Nephron (organoid): ENCODE measurements at regions not wholly inside any gene's neighbourhood (a gene's known extent, or its start where the extent isn't known, plus 50 kb on each side); places are given as distances from the start of the nearest gene placed in this dataset.
A peak's percentile ranks its signal among the peaks of the same experiment; 100 is the strongest.

Experiments
- H3K27ac Mint-ChIP-seq, 3 experiments: 2 replicates each; pipeline ENCODE4 v1.8.0; 2020; ENCODE audit warnings: mixed read lengths in 3 of 3, mild to moderate bottlenecking in 2 of 3, moderate library complexity in 1 of 3
- H3K27me3 Mint-ChIP-seq: 2 replicates; pipeline ENCODE4 v1.8.0; 2021; ENCODE audit warnings: low read depth, mild to moderate bottlenecking, moderate library complexity, mixed read lengths
- H3K36me3 Mint-ChIP-seq: 2 replicates; pipeline ENCODE4 v1.8.0; 2020; ENCODE audit warnings: low read depth, mixed read lengths
- H3K4me1 Mint-ChIP-seq: 2 replicates; pipeline ENCODE4 v1.8.0; 2020; ENCODE audit warnings: mixed read lengths
- H3K4me3 Mint-ChIP-seq, 3 experiments: 2 replicates each; pipeline ENCODE4 v1.8.0; 2020; ENCODE audit warnings: mild to moderate bottlenecking in 3 of 3, mixed read lengths in 3 of 3, moderate library complexity in 2 of 3
- H3K9me3 Mint-ChIP-seq: 2 replicates; pipeline ENCODE4 v1.8.0; 2020; ENCODE audit warnings: mixed read lengths
- CTCF ChIP-seq, 3 experiments: fragments of 200-600 bp; sonication (generic); IDR thresholded peaks; one replicate each; pipeline ENCODE4 v1.5.0; 2021; ENCODE audit warnings: antibody characterized with exemption in 3 of 3; ENCODE audit not compliant: unreplicated experiment in 3 of 3

GRCh38 chr7:142560166-142560565 lies 189.1 kb upstream of the PRSS1 start:
- Mint-ChIP-seq H3K27me3 (peaks cover 6% of the 10 kb centered on the region), H3K4me1 (no peaks in the 10 kb centered on the region), H3K36me3 (no peaks in the 10 kb centered on the region), H3K27ac (no peak overlapping the region), H3K9me3 (no peaks in the 10 kb centered on the region), H3K4me3 (no peak overlapping the region)
- TF ChIP-seq CTCF (IDR thresholded peaks at IDR 0.05; ENCODE audit: unreplicated experiment in 3 of 3) = no peak

GRCh38 chr7:142557971-142558582 lies 191.2 kb upstream of the PRSS1 start:
- peaks cover 6% of the 10 kb centered on the region for H3K27me3 Mint-ChIP-seq
- no peaks in the 10 kb centered on the region for H3K36me3 Mint-ChIP-seq
- no peaks in the 10 kb centered on the region for H3K9me3 Mint-ChIP-seq
- H3K27ac Mint-ChIP-seq = no peak overlapping the region
- TF ChIP-seq CTCF (IDR thresholded peaks at IDR 0.05; ENCODE audit: unreplicated experiment in 3 of 3) = peak in 2 of 3 experiments; percentile 39 to 43
- no peaks in the 10 kb centered on the region for H3K4me1 Mint-ChIP-seq
- no peak overlapping the region for H3K4me3 Mint-ChIP-seq

- no peak overlapping the region for H3K4me3 Mint-ChIP-seq
- no peaks in the 10 kb centered on the region for H3K36me3 Mint-ChIP-seq
- H3K27me3 Mint-ChIP-seq = peaks cover 6% of the 10 kb centered on the region
- no peaks in the 10 kb centered on the region for H3K9me3 Mint-ChIP-seq
- H3K27ac Mint-ChIP-seq = no peak overlapping the region
- TF ChIP-seq CTCF (IDR thresholded peaks at IDR 0.05; ENCODE audit: unreplicated experiment in 3 of 3) = no peak
- H3K4me1 Mint-ChIP-seq = no peaks in the 10 kb centered on the region
Measured at GRCh38 chr7:142556740-142557139, 192.5 kb upstream of the PRSS1 start.

GRCh38 chr7:142554560-142555532 lies 194.4 kb upstream of the PRSS1 start:
- no peaks in the 10 kb centered on the region for H3K9me3 Mint-ChIP-seq
- no peaks in the 10 kb centered on the region for H3K4me1 Mint-ChIP-seq
- H3K27ac Mint-ChIP-seq = no peak overlapping the region
- H3K36me3 Mint-ChIP-seq = no peaks in the 10 kb centered on the region
- H3K4me3 Mint-ChIP-seq = no peak overlapping the region
- no peak for TF ChIP-seq CTCF (IDR thresholded peaks at IDR 0.05; ENCODE audit: unreplicated experiment in 3 of 3)
- peaks cover 6% of the 10 kb centered on the region for H3K27me3 Mint-ChIP-seq

GRCh38 chr7:142553216-142553615 lies 196.1 kb upstream of the PRSS1 start:
- H3K27me3 Mint-ChIP-seq = peaks cover 4% of the 10 kb centered on the region
- no peak overlapping the region for H3K27ac Mint-ChIP-seq
- no peaks in the 10 kb centered on the region for H3K9me3 Mint-ChIP-seq
- H3K36me3 Mint-ChIP-seq = no peaks in the 10 kb centered on the region
- H3K4me3 Mint-ChIP-seq = no peak overlapping the region
- TF ChIP-seq CTCF (IDR thresholded peaks at IDR 0.05; ENCODE audit: unreplicated experiment in 3 of 3) = no peak
- no peaks in the 10 kb centered on the region for H3K4me1 Mint-ChIP-seq
